GDM1 (cell line): ENCODE measurements at regions not wholly inside any gene's neighbourhood (a gene's known extent, or its start where the extent isn't known, plus 50 kb on each side); places are given as distances from the start of the nearest gene placed in this dataset.

Experiments
- DNase-seq: peaks from one replicate; lab custom pipeline; 2025; lab: John Stamatoyannopoulos, UW

DNA sequence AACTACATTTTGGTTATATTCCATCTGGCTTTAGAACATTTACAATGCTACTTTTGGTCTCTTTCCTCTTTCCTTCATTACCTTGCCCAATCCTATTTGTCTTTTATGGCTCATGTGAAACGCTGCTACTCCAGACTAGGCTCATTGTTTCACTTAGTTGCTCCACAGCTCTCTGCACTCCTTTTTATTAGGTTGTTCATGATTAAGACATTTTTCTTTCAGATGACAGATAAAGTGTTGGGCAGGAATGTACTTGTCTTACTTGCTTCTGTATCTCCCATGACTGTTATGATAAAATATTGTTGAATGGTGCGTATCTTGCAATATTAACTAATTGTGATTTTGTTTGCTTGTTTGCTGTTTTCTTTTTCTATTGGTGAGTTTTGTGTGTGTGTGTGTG is 1532.3 kb downstream of the KCNT2 start:
- no peak for DNase-seq

- DNase-seq, result no peak
Measured at GRCh38 chr1:195071461-195071860, 1536.8 kb downstream of the KCNT2 start.

GRCh38 chr1:195065437-195065836 is 1542.8 kb downstream of the KCNT2 start:
- DNase-seq, result no peak

DNA sequence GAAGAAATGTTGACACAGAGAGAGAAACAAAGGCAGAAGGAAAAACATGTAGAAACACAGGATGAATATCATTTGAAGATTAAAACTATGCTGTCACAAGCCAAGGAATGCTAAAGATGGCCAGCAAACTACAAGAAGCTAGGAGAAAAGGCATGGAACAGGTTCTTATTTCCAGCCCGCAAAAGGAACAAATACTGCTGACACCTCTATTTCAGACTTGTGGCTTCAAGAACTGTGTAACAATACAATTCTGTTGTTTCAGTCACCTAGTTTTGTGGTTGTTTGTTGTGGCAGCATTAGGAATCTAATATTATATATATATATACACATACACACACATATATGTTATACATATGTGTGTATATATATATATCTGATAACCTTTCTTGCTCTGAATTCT is 1543.9 kb downstream of the KCNT2 start:
- DNase-seq, result no peak

GRCh38 chr1:195054217-195054687 is 1554.0 kb downstream of the KCNT2 start:
- no peak for DNase-seq

DNA sequence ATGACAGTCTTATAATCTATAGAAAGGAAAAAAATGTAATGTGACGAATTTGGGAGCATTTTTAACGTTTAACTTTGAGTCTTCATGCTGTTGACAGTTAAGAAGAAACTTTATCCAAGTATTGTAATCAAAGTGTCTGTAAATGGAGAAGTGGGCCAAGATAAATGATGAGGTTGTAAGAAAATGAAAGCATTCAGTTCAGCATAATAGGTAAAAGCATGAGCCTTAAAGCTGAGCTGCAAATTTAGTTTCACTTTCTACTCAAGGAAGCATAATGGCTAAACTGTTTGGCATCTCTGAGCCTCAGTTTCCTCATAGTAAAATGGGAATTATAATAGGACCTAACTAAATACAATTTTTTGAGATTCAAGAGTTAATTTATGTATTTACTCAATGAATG is 1554.8 kb downstream of the KCNT2 start:
- DNase-seq, result no peak

DNA sequence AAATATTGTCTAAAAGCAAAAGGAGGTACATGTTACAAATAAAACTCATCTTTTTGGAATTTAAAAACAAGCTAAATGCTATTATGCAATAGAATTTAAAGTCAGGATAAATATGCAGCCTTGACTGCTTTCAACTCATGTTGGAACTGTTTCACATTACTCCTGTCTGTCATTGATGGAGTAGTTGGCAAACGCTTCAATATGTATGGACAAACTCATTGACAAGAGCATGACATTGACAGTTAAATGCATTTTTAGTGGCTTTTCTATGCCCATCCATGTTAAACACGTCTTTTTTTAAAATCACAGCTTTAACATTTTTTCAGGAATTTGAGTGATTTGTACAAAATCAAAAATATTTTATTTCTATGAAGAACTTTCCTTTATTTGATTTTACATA is 1560.5 kb downstream of the KCNT2 start:
- DNase-seq, result no peak

DNA sequence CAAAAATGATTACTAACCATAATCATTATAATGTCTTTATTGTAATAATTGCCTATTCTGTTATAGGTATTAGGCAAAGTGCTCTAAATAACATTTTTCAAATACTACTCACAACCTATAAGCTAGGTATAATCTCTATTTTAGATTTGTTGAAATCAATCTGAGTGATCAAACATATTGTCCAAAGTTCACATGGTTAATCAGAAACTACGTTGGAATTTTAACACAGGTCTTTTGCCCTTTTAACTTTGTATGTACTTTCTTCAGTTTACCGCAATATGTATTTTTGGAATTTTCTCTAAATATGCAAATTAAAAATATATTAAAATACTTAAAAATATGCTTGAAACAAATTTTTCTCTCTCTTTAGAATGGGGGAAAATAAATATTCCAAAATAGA is 1563.2 kb downstream of the KCNT2 start:
- no peak for DNase-seq

- DNase-seq, result no peak
Measured at GRCh38 chr1:195030793-195031192, 1577.4 kb downstream of the KCNT2 start.

GRCh38 chr1:195026792-195027191 is 1581.4 kb downstream of the KCNT2 start:
- no peak for DNase-seq

- DNase-seq, result no peak
Measured at GRCh38 chr1:195019385-195019784, 1588.9 kb downstream of the KCNT2 start.

GRCh38 chr1:195012995-195013394 is 1595.2 kb downstream of the KCNT2 start:
- DNase-seq, result no peak

GRCh38 chr1:195005338-195005737 is 1602.9 kb downstream of the KCNT2 start:
- no peak for DNase-seq

- no peak for DNase-seq
Measured at GRCh38 chr1:194990483-194990882, 1617.8 kb downstream of the KCNT2 start.

GRCh38 chr1:194975913-194976312 is 1632.3 kb downstream of the KCNT2 start:
- DNase-seq, result no peak

DNA sequence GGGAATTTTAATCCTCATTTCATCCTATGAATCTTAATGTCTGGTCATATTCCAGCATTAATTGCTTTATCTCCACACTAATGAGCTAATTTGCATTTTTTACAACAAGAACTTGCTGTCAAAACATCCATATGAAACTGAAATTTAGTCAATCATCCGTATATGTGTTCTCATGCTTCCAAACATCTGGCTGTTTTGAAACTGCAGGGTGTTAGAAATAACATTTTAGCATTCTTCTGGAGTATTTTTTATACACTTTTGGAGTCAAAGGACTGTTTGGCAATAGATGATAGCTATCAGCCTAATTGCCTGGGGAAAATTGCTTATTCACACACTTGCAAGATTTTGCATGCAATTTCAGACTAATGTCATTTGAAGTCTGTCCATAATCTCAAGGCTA is 1639.3 kb downstream of the KCNT2 start:
- DNase-seq, result no peak

DNA sequence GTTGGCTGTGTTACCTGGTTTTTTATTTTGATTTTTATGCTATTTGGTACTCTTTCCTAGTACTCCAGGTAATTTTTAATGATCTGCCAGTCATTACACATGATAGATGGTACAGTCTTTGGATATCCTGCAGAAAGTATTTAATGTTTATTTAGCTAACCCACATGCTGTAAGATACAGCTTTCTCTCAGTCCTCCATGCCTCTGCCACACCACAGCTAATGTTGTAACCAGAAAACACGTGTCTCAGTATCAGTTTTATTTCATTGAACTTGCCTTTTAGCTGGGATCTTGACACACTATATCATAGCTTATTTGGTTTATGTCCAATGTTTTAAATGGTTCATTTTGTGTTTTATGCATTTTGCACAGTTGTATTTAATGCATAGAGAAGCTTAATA is 1648.4 kb downstream of the KCNT2 start:
- no peak for DNase-seq

GRCh38 chr1:194952171-194952570 is 1656.1 kb downstream of the KCNT2 start:
- DNase-seq, result no peak

GRCh38 chr1:194950584-194950983 is 1657.7 kb downstream of the KCNT2 start:
- no peak for DNase-seq

DNA sequence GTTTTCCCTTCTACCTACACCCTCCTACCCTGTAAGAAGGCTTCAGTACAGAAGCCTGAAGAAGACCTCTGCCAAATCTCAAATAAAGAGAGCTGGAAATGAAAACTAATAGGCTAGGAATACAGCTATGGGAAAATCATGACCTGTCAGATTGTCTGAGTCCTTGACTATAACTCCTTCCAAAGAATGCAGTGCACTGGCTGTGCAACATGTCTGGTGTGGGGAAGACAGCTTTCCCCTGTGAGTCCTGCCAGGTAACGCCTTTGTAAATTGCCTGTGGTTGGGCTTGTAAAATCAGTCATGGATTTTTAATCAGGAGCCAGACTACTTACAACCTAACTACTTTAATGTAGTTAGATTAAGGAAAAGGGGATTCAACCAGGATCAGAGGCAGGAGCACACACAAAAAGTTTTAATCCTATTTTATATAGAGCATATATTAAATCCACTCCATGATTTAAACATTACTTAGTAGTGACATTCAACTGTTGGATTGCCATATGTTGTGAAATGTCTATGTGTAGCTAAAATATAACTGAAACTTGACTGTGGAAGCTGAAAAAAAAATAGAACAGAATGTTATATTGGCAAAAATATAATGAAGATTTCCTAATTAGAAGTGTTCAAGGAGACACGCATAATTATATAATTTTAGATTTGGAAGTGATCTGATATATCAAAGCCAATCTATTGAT is 1667.8 kb downstream of the KCNT2 start:
- no peak for DNase-seq

GRCh38 chr1:194935864-194936263 is 1672.4 kb downstream of the KCNT2 start:
- no peak for DNase-seq

DNA sequence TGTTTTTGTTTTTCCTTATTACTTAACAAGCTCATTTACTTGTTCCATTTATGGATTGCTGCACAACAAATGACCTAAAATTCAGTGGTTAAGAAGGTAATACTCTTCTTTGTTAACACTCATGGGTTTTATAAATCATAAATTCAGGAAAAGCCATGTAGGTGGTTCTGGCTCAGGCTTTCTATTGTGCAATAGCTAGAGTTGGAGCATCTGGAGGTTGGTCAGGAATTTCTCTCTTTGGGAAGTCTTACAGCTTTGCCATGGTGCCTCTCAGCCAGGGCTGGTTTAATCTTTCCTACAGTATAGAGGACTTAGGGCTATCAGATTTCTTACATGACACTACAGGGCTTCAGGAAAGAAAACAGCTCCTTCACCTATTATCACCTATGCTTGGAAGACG is 1677.1 kb downstream of the KCNT2 start:
- no peak for DNase-seq

- DNase-seq, result no peak
Measured at GRCh38 chr1:194930132-194930531, 1678.1 kb downstream of the KCNT2 start.

DNA sequence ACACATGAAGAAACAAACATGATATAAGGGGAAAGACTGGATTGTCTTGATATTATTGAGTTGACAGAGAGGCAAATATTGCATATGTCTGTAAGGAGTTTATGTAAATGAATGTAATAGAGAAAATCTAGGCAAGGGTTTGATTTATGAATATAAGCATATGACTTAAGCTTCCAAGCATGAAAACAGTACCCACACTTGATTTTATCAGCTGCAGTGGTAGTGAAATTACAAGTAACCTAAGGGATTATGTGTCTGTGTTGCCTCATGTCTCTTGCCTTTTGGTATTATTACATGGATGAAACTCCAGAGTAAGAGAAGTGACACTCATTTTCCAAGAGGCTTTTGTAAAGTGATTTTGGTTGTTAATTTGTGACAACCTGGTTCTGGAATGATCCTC is 1678.9 kb downstream of the KCNT2 start:
- DNase-seq, result no peak
